Nephron progenitor cell (in vitro differentiated cells): ENCODE measurements at regions not wholly inside any gene's neighbourhood (a gene's known extent, or its start where the extent isn't known, plus 50 kb on each side); places are given as distances from the start of the nearest gene placed in this dataset.
A peak's percentile ranks its signal among the peaks of the same experiment; 100 is the strongest.

Experiments used
- DNase-seq: peaks from one replicate; pipeline ENCODE4 v3.0.0; 2021
- H3K27ac Mint-ChIP-seq: 2 replicates; pipeline ENCODE4 v1.8.0; 2021; ENCODE audit warnings: mild to moderate bottlenecking, moderate library complexity, mixed read lengths
- H3K27me3 Mint-ChIP-seq: 2 replicates; pipeline ENCODE4 v1.8.0; 2021; ENCODE audit warnings: mild to moderate bottlenecking, low read depth, mixed read lengths; ENCODE audit not compliant: poor library complexity
- H3K36me3 Mint-ChIP-seq: 2 replicates; pipeline ENCODE4 v1.8.0; 2021; ENCODE audit warnings: low read depth, mixed read lengths
- H3K4me1 Mint-ChIP-seq: 2 replicates; pipeline ENCODE4 v1.8.0; 2021; ENCODE audit warnings: mixed read lengths
- H3K4me3 Mint-ChIP-seq: 2 replicates; pipeline ENCODE4 v1.8.0; 2021; ENCODE audit warnings: mild to moderate bottlenecking, moderate library complexity, mixed read lengths
- H3K9me3 Mint-ChIP-seq: 2 replicates; pipeline ENCODE4 v1.8.0; 2021; ENCODE audit warnings: mild to moderate bottlenecking, moderate library complexity, mixed read lengths
- CTCF ChIP-seq: fragments of 200-600 bp; sonication (generic); IDR thresholded peaks from 2 replicates; pipeline ENCODE4 v1.5.0; 2021; ENCODE audit warnings: antibody characterized with exemption

- Mint-ChIP-seq H3K4me3 (no peak overlapping the region), H3K27ac (no peak overlapping the region), H3K36me3 (peaks cover 14% of the 10 kb centered on the region), H3K4me1 (peaks cover 22% of the 10 kb centered on the region), H3K27me3 (peaks cover 16% of the 10 kb centered on the region), H3K9me3 (peaks cover 27% of the 10 kb centered on the region)
- TF ChIP-seq CTCF = no peak
- DNase-seq = no peak
These were observed 50.7 kb upstream of the ACOT11 start for GRCh38 chr1:54497338-54497737.

- Mint-ChIP-seq H3K4me1 (peaks cover 28% of the 10 kb centered on the region), H3K27ac (no peak overlapping the region), H3K27me3 (peaks cover 16% of the 10 kb centered on the region), H3K36me3 (peaks cover 14% of the 10 kb centered on the region), H3K9me3 (peaks cover 27% of the 10 kb centered on the region), H3K4me3 (no peak overlapping the region)
- TF ChIP-seq CTCF = no peak
- no peak for DNase-seq
These were observed 52.1 kb upstream of the ACOT11 start for GRCh38 chr1:54495954-54496353.

- peaks cover 28% of the 10 kb centered on the region for H3K4me1 Mint-ChIP-seq
- H3K9me3 Mint-ChIP-seq = peaks cover 27% of the 10 kb centered on the region
- TF ChIP-seq CTCF = no peak
- peaks cover 14% of the 10 kb centered on the region for H3K36me3 Mint-ChIP-seq
- peaks cover 4% of the 10 kb centered on the region for H3K27me3 Mint-ChIP-seq
- no peak overlapping the region for H3K27ac Mint-ChIP-seq
- no peak overlapping the region for H3K4me3 Mint-ChIP-seq
- DNase-seq = no peak
These were observed 54.4 kb upstream of the ACOT11 start for GRCh38 chr1:54493608-54494007.

GRCh38 chr1:54490361-54491248 is 57.4 kb upstream of the ACOT11 start:
- Mint-ChIP-seq H3K4me3 (peak overlapping the region; percentile 35), H3K27me3 (peaks cover 14% of the 10 kb centered on the region), H3K36me3 (no peaks in the 10 kb centered on the region), H3K27ac (no peak overlapping the region), H3K4me1 (peaks cover 46% of the 10 kb centered on the region), H3K9me3 (no peaks in the 10 kb centered on the region)
- DNase-seq = peak; percentile 71
- TF ChIP-seq CTCF = no peak

- H3K36me3 Mint-ChIP-seq = no peaks in the 10 kb centered on the region
- DNase-seq = no peak
- H3K4me1 Mint-ChIP-seq = peaks cover 54% of the 10 kb centered on the region
- H3K27me3 Mint-ChIP-seq = peaks cover 20% of the 10 kb centered on the region
- peak overlapping the region; percentile 90 for H3K4me3 Mint-ChIP-seq
- no peaks in the 10 kb centered on the region for H3K9me3 Mint-ChIP-seq
- H3K27ac Mint-ChIP-seq = no peak overlapping the region
- TF ChIP-seq CTCF = peak; percentile 21
These were observed 58.3 kb upstream of the ACOT11 start for GRCh38 chr1:54489627-54490250.
